GM19463 (cell line): ENCODE measurements at regions not wholly inside any gene's neighbourhood (a gene's known extent, or its start where the extent isn't known, plus 50 kb on each side); places are given as distances from the start of the nearest gene placed in this dataset.
"Not testable (repeated sequence)": the region's sequence is repeated elsewhere in the genome, so short reads cannot be mapped to it uniquely, and the experiment has no call there.

Experiments used
- ATAC-seq: cut with Tn5 transposase; IDR thresholded peaks from one replicate; pipeline ENCODE4 v1.9.1; 2021; ENCODE audit warnings: mild to moderate bottlenecking, moderate library complexity; ENCODE audit not compliant: unreplicated experiment

- ATAC-seq = no peak
Observed at GRCh38 chr11:110514967-110515366, 85.2 kb downstream of the FDX1 start.

DNA sequence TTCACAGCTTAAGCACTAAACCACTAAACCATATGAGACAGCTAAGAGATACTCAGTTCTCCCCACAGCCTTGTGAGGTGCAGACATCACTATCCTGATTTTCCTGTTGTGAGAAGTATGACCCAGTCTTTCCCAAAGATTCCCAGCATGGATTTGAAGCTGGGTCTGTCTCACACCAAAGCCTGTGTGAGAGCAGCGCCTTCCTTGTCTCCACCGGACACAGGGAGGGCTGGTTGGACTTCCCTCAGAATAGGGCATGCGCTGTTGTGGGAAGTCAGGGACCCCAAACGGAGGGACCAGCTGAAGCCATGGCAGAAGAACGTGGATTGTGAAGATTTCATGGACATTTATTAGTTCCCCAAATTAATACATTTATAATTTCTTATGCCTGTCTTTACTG is 87.6 kb downstream of the FDX1 start:
- ATAC-seq = not testable (repeated sequence)

DNA sequence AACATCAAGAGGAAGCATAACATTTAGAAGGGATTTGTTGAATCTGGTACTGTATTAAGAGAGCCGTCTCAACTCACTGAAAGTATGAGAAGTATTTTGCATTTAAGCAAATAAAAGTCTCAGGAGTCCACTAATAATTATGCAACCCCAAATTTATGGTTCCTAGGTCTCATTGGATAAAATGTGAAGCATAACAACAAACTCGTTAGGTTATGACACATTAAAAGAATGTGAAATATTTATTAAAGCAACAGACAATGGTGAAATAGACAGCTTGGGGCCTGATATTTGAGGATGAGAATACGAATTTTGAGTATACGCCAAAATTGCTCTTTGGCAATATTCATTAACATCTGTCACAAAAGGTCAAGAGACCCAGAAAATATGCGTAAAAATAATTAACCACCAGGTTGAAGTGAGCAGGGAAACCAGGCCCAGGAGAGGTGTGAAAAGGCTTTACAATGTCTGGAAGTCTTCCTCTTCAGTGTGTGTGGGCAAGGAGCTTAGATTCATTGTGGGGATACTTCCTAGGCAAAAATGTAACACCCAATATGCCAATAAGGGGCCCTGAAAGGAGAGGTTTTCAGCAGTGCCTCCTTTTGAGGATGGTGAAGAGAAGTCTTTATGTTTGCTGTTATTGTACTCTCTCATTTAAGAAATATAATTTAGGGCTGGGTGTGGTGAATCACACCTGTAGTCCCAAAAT is 89.2 kb downstream of the FDX1 start:
- ATAC-seq = no peak

- ATAC-seq = no peak
Observed at GRCh38 chr11:110519796-110520195, 90.0 kb downstream of the FDX1 start.

DNA sequence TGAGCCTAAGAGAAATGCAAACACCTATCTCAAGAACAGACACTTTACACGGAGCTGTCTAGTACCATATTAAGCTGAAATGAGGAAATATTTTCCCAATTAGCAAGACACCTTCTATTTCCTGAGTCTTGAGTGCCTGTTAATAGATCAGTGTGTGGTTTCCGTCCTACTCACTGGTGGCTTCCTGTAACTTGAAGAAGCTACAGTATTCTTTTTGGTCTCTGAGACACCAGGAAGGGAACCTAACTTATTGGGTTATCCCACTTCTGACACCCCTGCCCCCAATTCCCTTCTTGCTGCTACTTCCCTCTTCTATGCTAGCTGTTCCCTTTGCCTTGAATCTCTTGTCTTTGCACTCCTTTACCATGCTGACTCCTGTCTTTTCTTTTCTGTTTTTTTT is 92.7 kb downstream of the FDX1 start:
- ATAC-seq = no peak

- ATAC-seq = no peak
Observed at GRCh38 chr11:110524238-110524637, 94.5 kb downstream of the FDX1 start.

DNA sequence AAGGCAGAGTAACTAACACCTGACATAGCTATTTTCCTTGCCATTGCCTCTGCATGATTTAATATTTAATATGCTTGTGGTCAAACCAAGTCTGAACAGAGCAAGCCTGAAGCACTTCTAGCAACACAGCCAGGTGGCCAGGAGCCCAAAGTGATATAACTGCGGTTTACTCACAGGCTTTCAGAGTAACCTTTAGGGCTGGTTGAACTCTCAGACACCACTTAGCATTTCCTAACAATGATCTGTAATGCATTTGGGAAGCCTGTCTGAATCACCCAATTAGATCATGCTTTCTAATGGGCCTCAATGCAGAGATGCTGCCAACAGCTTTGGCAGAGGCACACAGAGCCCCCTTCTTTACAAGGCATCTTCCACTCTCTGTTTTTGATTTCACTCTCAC is 96.1 kb downstream of the FDX1 start:
- ATAC-seq = peak; percentile 89

GRCh38 chr11:110526323-110526722 is 96.6 kb downstream of the FDX1 start:
- ATAC-seq = peak; percentile 65
